Colonic mucosa (tissue), 4 donors: ENCODE measurements at regions not wholly inside any gene's neighbourhood (a gene's known extent, or its start where the extent isn't known, plus 50 kb on each side); places are given as distances from the start of the nearest gene placed in this dataset.
"Not testable (repeated sequence)": the region's sequence is repeated elsewhere in the genome, so short reads cannot be mapped to it uniquely, and the experiment has no call there.

Source experiments
- DNase-seq: peaks from one replicate; pipeline ENCODE4 v3.0.0-alpha.2; 2020
- H3K27ac ChIP-seq: fragments of 200-600 bp; one replicate; pipeline ENCODE4 v1.8.0; 2021
- H3K27me3 ChIP-seq: fragments of 200-600 bp; one replicate; pipeline ENCODE4 v1.8.0; 2021
- H3K36me3 ChIP-seq: fragments of 200-600 bp; one replicate; pipeline ENCODE4 v1.8.0; 2021
- H3K4me1 ChIP-seq: fragments of 200-600 bp; one replicate; pipeline ENCODE4 v1.8.0; 2021; ENCODE audit warnings: mild to moderate bottlenecking
- H3K4me3 ChIP-seq: fragments of 200-600 bp; one replicate; pipeline ENCODE4 v1.8.0; 2021
- H3K9ac ChIP-seq, 2 donors: one replicate each; pipeline ENCODE4 v1.7.0; 2013; ENCODE audit warnings: control low read depth in 2 of 2, low read depth in 2 of 2, low read length in 2 of 2
- H3K9me3 ChIP-seq: fragments of 200-600 bp; one replicate; pipeline ENCODE4 v1.8.0; 2021
- CTCF ChIP-seq: fragments of 200-600 bp; IDR thresholded peaks from one replicate; pipeline ENCODE4 v1.8.0; 2022; ENCODE audit warnings: antibody characterized with exemption, mild to moderate bottlenecking
- intact Hi-C: fragments of 100-400 bp; cut with DNase I; formaldehyde crosslinking; loops from one replicate; pipeline ENCODE4 v1.14.1; 2022
- donor health status: healthy.
- donor health status: DM: no; HTN: no; CAD: no.
- donor health status: DM: no; HTN: no; CAD: no.

- no peak for DNase-seq
- intact Hi-C loops, result no loop called here
- H3K27me3 ChIP-seq, result no peaks in the 10 kb centered on the region
- no peak for TF ChIP-seq CTCF
- no peak overlapping the region for H3K9ac ChIP-seq
- no peaks in the 10 kb centered on the region for H3K4me1 ChIP-seq
- H3K9me3 ChIP-seq, result no peaks in the 10 kb centered on the region
- no peaks in the 10 kb centered on the region for H3K36me3 ChIP-seq
- H3K27ac ChIP-seq, result no peak overlapping the region
- no peak overlapping the region for H3K4me3 ChIP-seq
These were observed 672.3 kb downstream of the TNS3 start for GRCh38 chr7:46909601-46910051.

DNA sequence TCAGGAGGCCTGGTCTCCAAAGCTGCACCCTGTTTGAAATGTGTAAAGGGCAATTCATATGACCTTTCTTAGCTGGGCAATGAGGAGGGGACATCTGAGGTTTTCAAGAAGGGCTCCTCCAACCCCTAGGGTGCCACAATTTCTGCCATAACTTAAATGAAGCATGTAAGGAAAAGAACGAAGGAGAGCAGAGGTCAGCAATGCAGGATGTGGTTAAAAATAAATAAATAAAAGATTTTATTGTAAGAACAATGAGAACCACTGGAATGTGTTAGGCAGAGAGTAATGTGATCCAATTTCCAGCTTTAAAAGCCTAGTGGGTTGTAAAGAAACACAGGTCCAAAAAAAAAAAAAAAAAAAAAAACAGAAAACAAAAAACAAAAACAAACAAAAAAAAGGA, 673.1 kb downstream of the TNS3 start:
- Histone ChIP-seq H3K4me3 (no peak overlapping the region), H3K36me3 (no peaks in the 10 kb centered on the region), H3K9me3 (no peaks in the 10 kb centered on the region), H3K27ac (no peak overlapping the region), H3K27me3 (no peaks in the 10 kb centered on the region), H3K4me1 (no peaks in the 10 kb centered on the region), H3K9ac (no peak overlapping the region)
- TF ChIP-seq CTCF, result no peak
- intact Hi-C loops, result no loop called here
- DNase-seq, result no peak

- H3K4me1 ChIP-seq, H3K27me3 ChIP-seq, intact Hi-C loops, H3K4me3 ChIP-seq, H3K27ac ChIP-seq, H3K36me3 ChIP-seq, H3K9me3 ChIP-seq, H3K9ac ChIP-seq, DNase-seq: not testable (repeated sequence)
These were observed 677.4 kb downstream of the TNS3 start for GRCh38 chr7:46904523-46904922.

GRCh38 chr7:46902463-46902862, 679.4 kb downstream of the TNS3 start:
- no peak for DNase-seq
- Histone ChIP-seq H3K9me3 (no peaks in the 10 kb centered on the region), H3K27ac (no peak overlapping the region), H3K4me1 (no peaks in the 10 kb centered on the region), H3K36me3 (no peaks in the 10 kb centered on the region), H3K27me3 (no peaks in the 10 kb centered on the region), H3K4me3 (no peak overlapping the region), H3K9ac (no peak overlapping the region)
- intact Hi-C loops, result no loop called here
- TF ChIP-seq CTCF, result no peak

DNA sequence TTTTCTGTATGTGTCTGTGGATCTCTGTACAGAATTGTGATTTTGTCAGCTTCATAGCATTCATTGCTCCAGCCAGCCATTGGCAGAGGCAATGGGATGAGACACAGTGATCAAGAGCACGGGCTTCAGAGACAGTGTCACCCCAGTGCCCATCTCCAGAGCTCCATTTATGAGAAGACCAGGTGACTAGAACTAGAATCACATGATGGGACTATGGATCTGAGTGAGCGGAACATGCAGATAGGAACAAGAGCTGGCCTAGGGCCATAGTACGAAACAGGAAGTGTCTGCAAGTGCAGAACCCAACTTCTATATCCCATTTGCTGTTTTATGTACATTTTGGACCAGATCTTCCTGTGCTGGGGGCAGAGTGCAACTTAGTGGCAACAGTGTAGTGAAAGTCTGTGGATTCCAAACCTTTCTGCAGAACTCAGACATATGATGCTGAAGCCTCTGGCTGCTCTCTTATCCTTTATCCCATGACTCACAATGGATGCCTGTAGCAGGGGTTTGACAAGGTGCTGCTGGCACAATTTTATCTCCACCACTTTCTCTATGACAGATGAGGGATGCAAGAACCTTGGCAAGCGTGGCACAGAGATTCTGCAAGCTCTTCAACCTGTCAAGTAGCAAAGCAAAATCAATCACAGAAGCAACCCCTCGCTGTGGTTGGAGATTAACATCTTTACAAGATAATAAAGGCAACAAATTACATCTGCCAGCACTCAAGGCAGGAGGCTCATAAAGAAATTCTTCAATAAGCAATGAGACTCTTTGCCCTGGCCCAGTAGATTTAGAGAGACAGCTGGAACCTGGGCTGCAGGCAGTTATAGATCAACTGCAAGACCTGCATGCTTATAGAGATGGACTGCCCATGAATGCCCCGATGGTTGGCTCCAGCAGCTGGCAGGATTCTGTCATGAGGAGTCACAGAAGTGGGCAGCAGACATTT, 681.3 kb downstream of the TNS3 start:
- no peaks in the 10 kb centered on the region for H3K9me3 ChIP-seq
- H3K4me3 ChIP-seq, result no peak overlapping the region
- H3K36me3 ChIP-seq, result no peaks in the 10 kb centered on the region
- no peak for TF ChIP-seq CTCF
- no peak overlapping the region for H3K27ac ChIP-seq
- DNase-seq, result no peak
- H3K27me3 ChIP-seq, result no peaks in the 10 kb centered on the region
- intact Hi-C loops, result no loop called here
- H3K9ac ChIP-seq, result no peak overlapping the region
- no peaks in the 10 kb centered on the region for H3K4me1 ChIP-seq

DNA sequence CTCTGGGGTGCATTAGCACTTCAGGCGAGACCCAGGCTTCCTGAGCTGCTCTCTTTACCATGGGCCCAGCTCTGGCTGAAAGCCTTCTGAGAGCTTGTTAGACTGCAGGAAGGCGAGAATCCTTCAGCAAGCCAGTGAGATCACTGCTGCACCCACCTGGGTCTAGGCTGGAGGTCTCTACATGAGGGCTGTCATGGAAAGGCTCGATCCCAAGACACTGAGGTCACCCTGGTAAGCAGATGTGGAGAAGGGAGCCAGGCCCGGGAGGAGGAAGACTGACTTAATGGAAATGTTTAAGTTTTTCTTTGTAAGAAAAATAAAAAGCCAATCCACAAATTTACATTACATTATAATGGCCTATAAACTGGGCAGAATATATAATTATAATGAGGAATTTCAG, 684.5 kb downstream of the TNS3 start:
- DNase-seq, result no peak
- Histone ChIP-seq H3K36me3 (no peaks in the 10 kb centered on the region), H3K9me3 (no peaks in the 10 kb centered on the region), H3K4me1 (no peaks in the 10 kb centered on the region), H3K27me3 (no peaks in the 10 kb centered on the region), H3K27ac (no peak overlapping the region), H3K9ac (no peak overlapping the region), H3K4me3 (no peak overlapping the region)
- TF ChIP-seq CTCF, result no peak
- intact Hi-C loops, result no loop called here
